ENCODE measurements at regions not wholly inside any gene's neighbourhood (a gene's known extent, or its start where the extent isn't known, plus 50 kb on each side); places are given as distances from the start of the nearest gene placed in this dataset.

DNA sequence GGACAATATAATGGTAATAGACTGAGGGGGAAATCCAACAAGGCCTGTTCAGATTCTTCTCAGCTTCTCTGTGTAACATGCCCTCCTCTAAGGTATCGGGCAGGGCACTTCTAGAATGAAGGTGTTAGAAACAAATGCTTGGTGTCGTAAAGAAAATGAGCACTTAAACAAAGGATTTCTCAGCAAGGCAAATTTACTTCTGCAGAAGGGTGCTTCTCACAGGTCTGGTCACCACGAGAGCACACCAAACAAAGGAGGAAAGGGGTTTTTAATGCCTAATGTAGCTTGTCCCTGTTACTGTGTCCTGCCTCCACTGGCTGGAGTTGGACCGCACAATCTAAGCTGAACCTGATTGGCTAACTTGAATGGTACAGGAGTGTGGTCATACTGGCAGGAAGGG, 642.6 kb upstream of the CDH8 start:
- TF ChIP-seq EZH2phosphoT487 (IDR thresholded peaks at IDR 0.05; ENCODE audit: borderline replicate concordance, low read length) (no peak), CTCF (IDR thresholded peaks at IDR 0.05; ENCODE audit: low read depth, low read length, poor library complexity, severe bottlenecking) (no peak)

Measured in DOHH2 (cell line).